Erythroblast (primary cell): ENCODE measurements at regions not wholly inside any gene's neighbourhood (a gene's known extent, or its start where the extent isn't known, plus 50 kb on each side); places are given as distances from the start of the nearest gene placed in this dataset.
A peak's percentile ranks its signal among the peaks of the same experiment; 100 is the strongest.
"Not testable (repeated sequence)": the region's sequence is repeated elsewhere in the genome, so short reads cannot be mapped to it uniquely, and the experiment has no call there.

ENCODE experiments used
- DNase-seq, 2 experiments: peaks; one replicate each; lab custom pipeline; 2025; lab: John Stamatoyannopoulos, UW
- GATA1 ChIP-seq: IDR thresholded peaks from 2 replicates; pipeline ENCODE4 v1.6.1; 2011; ENCODE audit warnings: low read depth, mild to moderate bottlenecking, control low read depth, low read length, moderate library complexity
- POLR2A ChIP-seq: IDR thresholded peaks from 2 replicates; pipeline ENCODE4 v1.6.1; 2011; ENCODE audit warnings: mild to moderate bottlenecking, low read length

DNA sequence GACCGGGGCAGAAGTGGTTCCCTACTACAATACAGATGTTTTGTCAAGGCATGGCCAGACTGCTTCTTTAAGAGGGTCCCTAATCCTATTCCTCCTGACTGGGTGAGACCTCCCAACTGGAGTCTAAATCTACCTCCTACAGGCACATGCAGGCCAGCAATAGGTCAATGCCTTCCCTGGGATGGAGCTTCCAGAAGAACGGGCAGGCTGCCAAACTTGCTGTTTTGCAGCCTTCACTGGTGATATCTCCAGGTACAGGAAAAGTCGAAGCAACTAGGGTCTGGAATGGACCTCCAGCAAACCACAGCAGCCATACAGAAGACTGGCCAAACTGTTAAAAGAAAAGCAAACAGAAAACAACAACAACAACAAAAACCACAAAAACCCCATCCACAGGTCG lies 678.4 kb upstream of the DIAPH2 start:
- no peak for TF ChIP-seq GATA1
- no peak for TF ChIP-seq POLR2A
- no peak for DNase-seq

DNA sequence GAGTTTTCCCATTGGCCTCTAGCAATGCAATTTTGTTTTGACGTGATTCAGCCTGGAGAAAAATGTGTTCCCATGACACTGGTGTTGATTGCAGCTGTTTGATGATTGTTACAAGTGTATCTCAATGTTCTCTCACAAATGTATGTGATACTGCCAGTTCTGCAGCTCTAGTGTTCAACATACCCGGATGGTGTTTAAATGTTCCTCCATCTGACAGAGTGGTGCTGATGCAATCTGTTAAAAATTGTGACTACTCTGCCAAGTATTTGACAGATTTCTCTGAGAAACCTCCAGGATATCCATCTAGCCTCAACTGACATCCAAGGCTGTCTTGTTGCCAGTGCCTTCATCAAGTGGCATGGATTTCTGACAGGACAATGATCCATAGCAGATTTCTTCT lies 657.2 kb upstream of the DIAPH2 start:
- DNase-seq: no peak
- TF ChIP-seq GATA1 (no peak), POLR2A (no peak)

DNA sequence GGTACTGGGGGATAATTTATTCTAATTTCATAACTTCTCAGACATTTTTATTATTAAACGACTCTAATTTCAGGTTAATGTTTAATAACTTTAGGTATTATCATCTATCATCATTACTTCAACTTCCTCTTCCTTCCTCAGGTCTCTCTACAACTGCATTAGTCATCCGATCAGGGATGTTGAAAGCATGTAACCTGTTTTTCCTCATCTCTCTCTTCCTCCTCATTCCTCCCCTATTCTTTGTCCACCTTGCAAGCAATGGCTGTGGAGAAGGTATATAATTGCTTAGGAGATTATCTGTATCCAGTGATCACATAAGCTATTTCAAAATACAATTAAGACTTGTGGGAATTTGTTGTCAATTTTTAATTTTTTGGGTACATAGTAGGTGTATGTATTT lies 632.6 kb upstream of the DIAPH2 start:
- no peak for TF ChIP-seq POLR2A
- no peak for TF ChIP-seq GATA1
- DNase-seq: no peak

DNA sequence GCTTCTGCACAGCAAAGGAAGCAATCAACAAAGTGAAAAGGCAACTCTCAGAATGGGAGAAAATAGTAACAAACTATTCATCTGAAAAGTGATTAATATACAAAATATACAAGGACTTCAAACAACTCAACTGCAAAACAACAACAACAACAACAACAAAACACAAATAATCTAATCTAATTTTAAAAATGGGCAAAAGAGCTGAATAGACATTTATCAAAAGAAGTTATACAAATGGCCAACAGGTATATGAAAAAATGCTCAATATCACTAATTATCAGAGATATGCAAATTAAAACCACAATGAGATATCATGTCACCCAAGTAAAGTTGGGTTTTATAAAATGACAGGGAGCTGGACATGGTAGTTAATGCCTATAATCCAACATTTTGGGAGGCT lies 602.8 kb upstream of the DIAPH2 start:
- no peak for DNase-seq
- no peak for TF ChIP-seq POLR2A
- no peak for TF ChIP-seq GATA1

DNA sequence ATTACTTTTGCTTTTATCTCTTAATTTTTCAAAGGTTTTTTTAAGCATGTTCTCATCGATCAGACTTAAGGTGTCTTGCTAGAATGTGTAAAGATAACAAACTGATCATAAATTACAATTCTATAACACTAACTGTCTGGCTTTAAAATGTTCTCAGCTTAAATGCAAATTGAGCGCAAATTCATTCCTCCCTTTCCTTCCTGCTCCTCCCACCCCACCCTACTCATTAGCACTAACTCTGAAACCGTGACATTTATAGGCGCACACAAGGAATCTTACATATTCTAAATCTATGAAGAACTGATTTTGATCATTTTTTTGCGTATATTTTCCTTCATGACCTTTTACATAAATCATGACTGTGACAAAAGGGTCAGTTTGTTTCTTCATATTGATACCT lies 590.0 kb upstream of the DIAPH2 start:
- TF ChIP-seq GATA1: no peak
- no peak for TF ChIP-seq POLR2A
- no peak for DNase-seq

DNA sequence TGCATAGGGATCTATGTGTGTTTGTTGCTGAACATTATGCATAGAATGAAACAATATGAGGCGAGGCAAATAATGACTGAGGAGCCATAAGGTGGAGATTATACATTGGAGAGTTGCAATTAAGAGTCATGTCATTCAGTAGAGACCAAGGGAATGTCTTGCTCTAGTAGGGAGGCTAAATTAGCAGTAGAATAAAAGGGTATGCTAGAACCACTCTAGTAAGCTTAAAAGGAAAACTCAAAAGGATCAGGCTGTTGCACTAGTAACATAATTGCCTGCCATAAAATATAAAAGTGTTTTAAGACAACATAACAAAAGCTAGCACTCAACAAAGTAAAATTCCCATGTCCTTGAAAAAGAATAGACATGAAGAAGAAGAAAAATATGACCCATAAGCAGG lies 586.2 kb upstream of the DIAPH2 start:
- TF ChIP-seq POLR2A (no peak), GATA1 (no peak)
- no peak for DNase-seq

DNA sequence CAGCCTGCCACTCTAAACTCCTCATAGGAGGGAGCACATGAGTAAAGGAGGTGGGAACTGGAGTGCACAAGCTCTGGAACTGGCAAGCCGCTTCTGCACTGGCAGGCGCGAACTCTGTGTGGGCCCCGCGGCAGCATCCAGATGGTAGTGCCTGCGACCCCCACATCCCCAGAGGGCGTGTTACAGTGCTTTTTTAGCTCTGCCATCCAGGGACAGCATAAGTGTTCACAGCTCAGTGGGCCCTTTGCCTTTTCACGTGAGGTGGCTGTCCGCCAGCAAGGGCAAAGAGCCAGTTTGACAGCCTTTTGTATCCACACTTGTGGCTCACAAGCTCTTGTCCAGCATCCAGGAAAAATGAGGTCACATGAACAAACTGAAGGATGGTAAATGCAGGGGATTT lies 581.6 kb upstream of the DIAPH2 start:
- no peak for DNase-seq
- TF ChIP-seq GATA1 (no peak), POLR2A (no peak)

DNA sequence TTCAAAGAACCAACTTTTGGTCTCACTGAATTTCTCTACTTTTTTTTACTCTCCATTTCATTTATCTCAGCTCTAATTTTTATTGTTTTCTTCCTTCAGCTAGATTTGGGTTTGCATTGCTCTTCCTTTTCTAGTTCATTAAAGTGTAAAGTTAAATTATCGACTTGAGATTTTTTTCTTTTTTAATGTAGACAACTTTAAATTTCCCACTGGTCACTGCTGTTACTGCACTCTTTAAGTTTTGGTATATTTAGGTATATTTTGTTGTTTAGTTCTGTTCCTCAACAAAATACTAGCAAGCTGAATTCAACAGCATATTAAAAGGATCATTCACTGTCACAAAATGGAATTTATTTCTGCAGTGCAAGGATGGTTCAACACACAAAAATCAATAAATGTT lies 572.0 kb upstream of the DIAPH2 start:
- DNase-seq: no peak
- TF ChIP-seq GATA1 (no peak), POLR2A (no peak)

DNA sequence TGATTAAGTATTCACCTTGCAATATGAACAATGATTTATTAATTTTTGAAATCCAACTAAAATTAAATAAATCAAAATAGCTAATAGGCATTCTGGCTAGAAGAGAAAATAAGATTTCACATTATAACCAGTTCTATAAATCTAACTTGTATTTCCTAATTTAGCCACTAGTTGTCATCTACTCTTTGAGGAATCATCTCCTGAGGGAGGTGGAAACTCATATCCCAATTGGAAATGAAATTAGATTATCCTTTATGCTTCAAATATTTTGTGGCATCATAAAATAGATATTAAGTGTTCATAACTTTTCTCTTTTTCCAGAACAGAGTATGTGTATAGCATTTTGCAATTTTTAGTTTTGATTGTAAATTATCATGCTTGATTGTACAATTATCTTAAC lies 558.5 kb upstream of the DIAPH2 start:
- TF ChIP-seq GATA1 (no peak), POLR2A (no peak)

DNA sequence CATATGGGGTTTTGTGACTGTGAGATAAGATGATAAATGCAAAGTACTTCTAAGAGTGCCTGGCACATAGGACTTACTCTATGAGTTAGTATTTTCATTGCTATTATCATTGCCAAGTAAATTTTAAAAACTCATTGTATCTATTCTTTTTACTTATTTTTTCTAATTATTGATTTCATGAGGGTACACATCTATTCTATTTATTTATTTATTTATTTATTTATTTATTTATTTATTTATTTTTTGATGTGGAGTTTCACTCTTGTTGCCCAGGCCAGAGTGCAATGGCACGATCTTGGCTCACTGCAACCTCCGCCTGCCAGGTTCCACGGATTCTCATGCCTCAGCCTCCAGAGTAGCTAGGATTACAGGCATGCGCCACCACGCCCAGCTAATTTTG lies 556.6 kb upstream of the DIAPH2 start:
- DNase-seq: not testable (repeated sequence)

More for the DNA sequence above, 558.5 kb upstream of the DIAPH2 start:
- DNase-seq: no peak

DNA sequence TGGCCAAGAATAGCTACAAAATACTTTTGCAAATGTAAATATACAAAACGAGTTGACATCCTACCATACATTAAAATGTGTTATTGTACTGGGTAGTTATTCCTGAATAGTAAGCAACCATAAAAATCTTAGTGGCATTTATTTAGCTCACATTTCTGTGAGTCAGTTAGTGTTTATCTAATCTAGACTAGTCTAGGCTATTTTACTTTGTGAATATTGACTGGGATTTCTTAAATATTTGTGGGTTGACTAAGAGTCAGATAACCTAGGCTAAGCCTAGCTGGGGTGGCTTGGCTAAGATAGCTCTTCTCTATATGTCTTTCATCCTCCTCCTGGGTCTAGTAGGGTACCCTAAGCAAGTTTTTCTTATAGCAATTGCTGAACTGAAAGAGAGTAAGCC lies 543.8 kb upstream of the DIAPH2 start:
- no peak for DNase-seq
- TF ChIP-seq GATA1: no peak
- TF ChIP-seq POLR2A: no peak

DNA sequence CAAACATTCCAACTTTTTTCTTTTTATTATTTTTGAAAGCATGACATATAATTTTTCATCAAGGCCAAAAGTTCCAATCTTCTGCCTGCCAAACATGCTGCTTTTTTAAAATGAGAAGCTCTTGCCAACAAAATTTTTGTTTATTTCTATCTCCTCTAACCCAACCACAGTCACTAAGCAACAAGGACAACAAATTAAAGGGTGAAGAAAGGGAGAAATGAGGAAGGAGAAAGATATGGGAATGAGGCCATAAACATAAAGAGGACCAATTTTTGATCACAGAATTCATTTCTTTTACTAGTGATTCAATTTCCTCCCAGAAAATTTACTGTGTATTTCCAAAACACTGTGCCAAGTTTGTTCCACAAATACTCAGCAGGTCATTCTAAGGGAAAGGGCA lies 537.0 kb upstream of the DIAPH2 start:
- no peak for DNase-seq
- TF ChIP-seq POLR2A: no peak
- TF ChIP-seq GATA1: no peak

DNA sequence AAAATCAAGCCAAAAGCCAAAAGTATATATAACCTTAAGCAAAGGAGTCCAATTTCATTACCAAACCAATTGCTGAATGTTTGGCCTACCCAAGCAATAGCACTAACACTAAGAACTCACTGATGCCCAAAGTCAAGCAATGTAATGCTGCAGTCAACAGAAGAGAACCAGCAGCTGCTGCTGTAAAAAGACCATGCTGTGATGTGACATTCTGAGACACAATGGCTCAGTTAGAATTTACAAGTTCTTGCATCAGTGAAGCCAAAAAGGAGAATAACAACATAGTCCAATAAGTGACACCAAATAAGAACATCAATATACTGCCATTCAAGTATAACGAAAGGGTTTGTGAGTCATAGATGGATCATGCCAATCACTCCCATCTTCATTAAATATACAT lies 514.0 kb upstream of the DIAPH2 start:
- TF ChIP-seq GATA1 (no peak), POLR2A (no peak)
- no peak for DNase-seq

DNA sequence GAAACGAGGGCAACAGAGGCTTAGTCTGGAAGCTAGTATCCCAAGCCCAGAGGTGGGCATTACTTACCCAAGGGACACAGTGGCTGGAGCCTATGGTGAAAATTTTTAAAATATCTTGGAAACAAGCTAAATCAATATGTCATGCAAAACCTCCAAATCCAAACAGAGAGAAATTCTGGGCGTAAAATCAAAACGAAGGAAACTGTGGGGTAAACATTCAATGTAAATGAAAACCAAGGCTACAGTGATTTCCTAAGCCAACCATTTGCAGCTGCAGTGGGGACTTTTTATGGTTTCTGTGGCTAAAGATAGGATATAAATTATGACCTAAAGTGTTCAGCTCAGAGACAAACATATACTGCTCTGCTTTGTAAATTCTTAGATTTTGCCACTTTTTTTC lies 507.7 kb upstream of the DIAPH2 start:
- TF ChIP-seq GATA1 (no peak), POLR2A (no peak)
- DNase-seq: no peak

DNA sequence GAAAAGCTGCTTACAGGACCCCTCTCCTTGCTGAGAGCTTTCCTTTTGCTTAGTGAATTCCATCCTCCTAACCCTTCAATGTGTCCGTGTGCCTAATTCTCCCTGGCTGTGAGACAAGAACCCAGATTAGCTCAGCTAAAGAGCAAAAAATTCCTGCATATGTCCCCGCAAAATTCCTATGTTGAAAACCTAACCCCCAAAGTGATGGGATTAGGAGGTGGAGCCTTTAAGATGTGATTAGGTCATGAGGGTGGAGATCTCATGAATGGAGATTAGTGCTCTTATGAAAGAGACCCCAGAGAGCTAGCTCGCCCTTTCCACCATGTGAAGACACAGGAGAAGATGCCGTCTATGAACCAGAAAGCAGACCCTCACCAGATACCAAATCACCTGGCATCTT lies 503.0 kb upstream of the DIAPH2 start:
- TF ChIP-seq GATA1: no peak
- TF ChIP-seq POLR2A: no peak
- DNase-seq: no peak

DNA sequence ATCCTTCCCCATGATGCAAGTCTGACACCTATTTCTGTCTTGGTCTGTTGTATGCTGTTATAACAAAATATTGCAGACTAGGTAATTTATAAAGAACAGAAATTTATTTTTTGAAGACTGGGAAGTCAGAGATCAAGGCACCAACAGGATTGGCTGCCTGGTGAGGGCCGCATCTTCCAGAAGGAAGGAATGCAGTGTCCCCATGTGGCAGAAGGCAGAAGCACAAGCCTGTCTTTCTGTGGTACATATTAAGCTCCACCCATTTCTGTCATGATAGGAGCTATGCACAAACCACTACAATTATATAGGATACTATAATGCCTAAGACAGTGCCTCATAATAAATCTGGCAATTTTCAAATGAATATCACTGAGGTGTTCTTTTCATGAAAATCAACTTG lies 502.3 kb upstream of the DIAPH2 start:
- TF ChIP-seq POLR2A (no peak), GATA1 (no peak)

More for the DNA sequence above, 502.3 kb upstream of the DIAPH2 start:
- DNase-seq: peak; percentile 2
